WERI-Rb-1 (cell line): ENCODE measurements at regions not wholly inside any gene's neighbourhood (a gene's known extent, or its start where the extent isn't known, plus 50 kb on each side); places are given as distances from the start of the nearest gene placed in this dataset.

Experiments used
- DNase-seq: peaks from one replicate; pipeline ENCODE4 v3.0.0-alpha.2; 2020
- H3K27ac ChIP-seq: fragments of 250-450 bp; sonication (Bioruptor Pico); 2 replicates; pipeline ENCODE4 v1.5.1; 2020; ENCODE audit warnings: mild to moderate bottlenecking, moderate library complexity
- H3K27me3 ChIP-seq: fragments of 250-450 bp; sonication (Bioruptor Pico); 2 replicates; pipeline ENCODE4 v1.5.1; 2021; ENCODE audit warnings: mild to moderate bottlenecking, low read depth, moderate library complexity; ENCODE audit not compliant: insufficient read depth, severe bottlenecking
- H3K36me3 ChIP-seq: fragments of 250-450 bp; sonication (Bioruptor Pico); 2 replicates; pipeline ENCODE4 v1.5.1; 2020; ENCODE audit warnings: mild to moderate bottlenecking, moderate library complexity
- H3K4me3 ChIP-seq: 2 replicates; pipeline ENCODE4 v1.5.1; 2011; ENCODE audit warnings: low read depth, mild to moderate bottlenecking, control low read depth, low read length
- H3K9me3 ChIP-seq: fragments of 250-450 bp; sonication (Bioruptor Pico); 2 replicates; pipeline ENCODE4 v1.5.1; 2021; ENCODE audit warnings: mild to moderate bottlenecking, moderate library complexity; ENCODE audit not compliant: severe bottlenecking
- CTCF ChIP-seq: IDR thresholded peaks from 2 replicates; pipeline ENCODE4 v1.5.1; 2011; ENCODE audit warnings: low read depth, mild to moderate bottlenecking, control low read depth, inconsistent platforms, low read length

GRCh38 chr3:8182904-8183303 is 318.7 kb upstream of the LMCD1 start:
- no peak for TF ChIP-seq CTCF
- H3K27ac ChIP-seq = no peak overlapping the region
- H3K4me3 ChIP-seq = no peak overlapping the region
- no peaks in the 10 kb centered on the region for H3K27me3 ChIP-seq
- no peaks in the 10 kb centered on the region for H3K36me3 ChIP-seq
- DNase-seq = no peak
- H3K9me3 ChIP-seq = no peaks in the 10 kb centered on the region

GRCh38 chr3:8183627-8184026 is 318.0 kb upstream of the LMCD1 start:
- Histone ChIP-seq H3K27me3 (no peaks in the 10 kb centered on the region), H3K36me3 (no peaks in the 10 kb centered on the region), H3K9me3 (no peaks in the 10 kb centered on the region), H3K4me3 (no peak overlapping the region), H3K27ac (no peak overlapping the region)
- no peak for TF ChIP-seq CTCF
- no peak for DNase-seq

GRCh38 chr3:8186213-8186612 is 315.4 kb upstream of the LMCD1 start:
- no peak for DNase-seq
- Histone ChIP-seq H3K9me3 (no peaks in the 10 kb centered on the region), H3K4me3 (no peak overlapping the region), H3K27me3 (no peaks in the 10 kb centered on the region), H3K36me3 (no peaks in the 10 kb centered on the region), H3K27ac (no peak overlapping the region)
- no peak for TF ChIP-seq CTCF

- no peak overlapping the region for H3K27ac ChIP-seq
- H3K4me3 ChIP-seq = no peak overlapping the region
- DNase-seq = no peak
- H3K36me3 ChIP-seq = no peaks in the 10 kb centered on the region
- H3K9me3 ChIP-seq = no peaks in the 10 kb centered on the region
- TF ChIP-seq CTCF = no peak
- no peaks in the 10 kb centered on the region for H3K27me3 ChIP-seq
Measured at GRCh38 chr3:8187996-8188395, 313.6 kb upstream of the LMCD1 start.

GRCh38 chr3:8189051-8189450 is 312.6 kb upstream of the LMCD1 start:
- Histone ChIP-seq H3K36me3 (no peaks in the 10 kb centered on the region), H3K27me3 (no peaks in the 10 kb centered on the region), H3K4me3 (no peak overlapping the region), H3K27ac (no peak overlapping the region), H3K9me3 (no peaks in the 10 kb centered on the region)
- TF ChIP-seq CTCF = no peak
- no peak for DNase-seq

GRCh38 chr3:8191406-8191805 is 310.2 kb upstream of the LMCD1 start:
- no peak for TF ChIP-seq CTCF
- Histone ChIP-seq H3K27ac (no peak overlapping the region), H3K9me3 (no peaks in the 10 kb centered on the region), H3K36me3 (no peaks in the 10 kb centered on the region), H3K4me3 (no peak overlapping the region), H3K27me3 (no peaks in the 10 kb centered on the region)
- DNase-seq = no peak
